Adrenal gland (tissue), 5 donors: ENCODE measurements at regions not wholly inside any gene's neighbourhood (a gene's known extent, or its start where the extent isn't known, plus 50 kb on each side); places are given as distances from the start of the nearest gene placed in this dataset.

Experiments
- POLR2A ChIP-seq, 2 donors: fragments of 450-650 bp; IDR thresholded peaks; one replicate each; pipeline ENCODE4 v1.6.1; 2017; ENCODE audit warnings: antibody characterized with exemption in 2 of 2, mild to moderate bottlenecking in 2 of 2, moderate library complexity in 1 of 2
- TF ChIP-seq, protein P1 (sequence below), 6 experiments: fragments of 450-650 bp in 4 of 6; fragments of 200-600 bp in 2 of 6; sonication (generic) in 1 of 6; IDR thresholded peaks; 1 replicate in 5 of 6; 2 replicates in 1 of 6; pipeline versions ENCODE4 v1.5.1 to v1.8.0; 2016 to 2021; ENCODE audit warnings: antibody characterized with exemption in 6 of 6, mild to moderate bottlenecking in 2 of 6, moderate library complexity in 1 of 6
- donor health status: DM: no; HTN: no; CAD: no.

DNA sequence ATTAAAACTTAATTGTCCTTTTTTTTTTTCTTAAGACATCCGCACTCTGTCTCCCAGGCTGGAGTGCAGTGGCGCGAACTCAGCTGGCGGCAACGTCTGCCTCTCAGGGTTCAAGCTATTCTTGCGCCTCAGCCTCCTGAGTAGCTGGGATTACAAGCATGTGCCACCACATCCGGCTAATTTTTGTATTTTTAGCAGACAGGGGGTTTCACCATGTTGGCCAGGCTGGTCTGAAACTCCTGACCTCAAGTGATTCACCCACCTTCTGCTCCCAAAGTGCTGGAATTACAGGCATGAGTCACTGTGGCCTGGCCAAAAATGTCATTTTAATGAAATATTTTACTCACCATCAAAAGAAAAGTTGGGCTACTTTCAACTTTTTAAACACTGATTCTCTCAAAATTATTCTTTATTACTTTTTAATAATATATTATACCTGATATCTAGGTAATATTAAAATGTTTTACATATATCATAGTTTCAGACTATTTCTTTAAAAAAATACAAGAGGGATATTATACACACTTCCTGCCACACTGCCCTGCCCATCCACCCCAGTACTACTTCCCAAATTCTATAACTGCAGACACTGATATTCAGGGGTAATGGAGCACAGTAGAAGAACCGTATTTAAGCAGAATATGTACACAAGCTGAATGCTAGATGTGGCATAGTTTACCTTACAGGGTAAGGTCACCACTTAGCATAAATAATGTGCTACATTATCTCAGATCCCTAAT lies 723.9 kb upstream of the ZNF385D start:
- TF ChIP-seq, protein P1, sequence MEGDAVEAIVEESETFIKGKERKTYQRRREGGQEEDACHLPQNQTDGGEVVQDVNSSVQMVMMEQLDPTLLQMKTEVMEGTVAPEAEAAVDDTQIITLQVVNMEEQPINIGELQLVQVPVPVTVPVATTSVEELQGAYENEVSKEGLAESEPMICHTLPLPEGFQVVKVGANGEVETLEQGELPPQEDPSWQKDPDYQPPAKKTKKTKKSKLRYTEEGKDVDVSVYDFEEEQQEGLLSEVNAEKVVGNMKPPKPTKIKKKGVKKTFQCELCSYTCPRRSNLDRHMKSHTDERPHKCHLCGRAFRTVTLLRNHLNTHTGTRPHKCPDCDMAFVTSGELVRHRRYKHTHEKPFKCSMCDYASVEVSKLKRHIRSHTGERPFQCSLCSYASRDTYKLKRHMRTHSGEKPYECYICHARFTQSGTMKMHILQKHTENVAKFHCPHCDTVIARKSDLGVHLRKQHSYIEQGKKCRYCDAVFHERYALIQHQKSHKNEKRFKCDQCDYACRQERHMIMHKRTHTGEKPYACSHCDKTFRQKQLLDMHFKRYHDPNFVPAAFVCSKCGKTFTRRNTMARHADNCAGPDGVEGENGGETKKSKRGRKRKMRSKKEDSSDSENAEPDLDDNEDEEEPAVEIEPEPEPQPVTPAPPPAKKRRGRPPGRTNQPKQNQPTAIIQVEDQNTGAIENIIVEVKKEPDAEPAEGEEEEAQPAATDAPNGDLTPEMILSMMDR (IDR thresholded peaks at IDR 0.05) = no peak
- TF ChIP-seq POLR2A (IDR thresholded peaks at IDR 0.05) = no peak
